Natural killer cell (primary cell): ENCODE measurements at regions not wholly inside any gene's neighbourhood (a gene's known extent, or its start where the extent isn't known, plus 50 kb on each side); places are given as distances from the start of the nearest gene placed in this dataset.

Source experiments
- ATAC-seq, 3 donors: fragments of 150-1000 bp in 2 of 3; fragments of 200-7000 bp in 1 of 3; cut with Tn5 transposase; 1 replicate in 1 of 3; 2 replicates in 2 of 3; pipeline ENCODE4 v1.10.0; 2021; ENCODE audit warnings: mild to moderate bottlenecking in 2 of 3, moderate library complexity in 2 of 3
- DNase-seq, 2 donors: peaks; one replicate each; pipeline versions ENCODE4 v3.0.0 to v3.0.0-alpha.2; 2013 to 2021; ENCODE audit warnings: mixed read lengths in 1 of 2
- H3K27ac ChIP-seq: one replicate; pipeline ENCODE4 v1.5.1; 2013; ENCODE audit warnings: mild to moderate bottlenecking, low read length
- H3K27me3 ChIP-seq: one replicate; pipeline ENCODE4 v1.6.1; 2013; ENCODE audit warnings: low read length; ENCODE audit not compliant: control insufficient read depth, insufficient read depth
- H3K36me3 ChIP-seq: one replicate; pipeline ENCODE4 v1.6.1; 2013; ENCODE audit warnings: low read length; ENCODE audit not compliant: control insufficient read depth, insufficient read depth
- H3K4me1 ChIP-seq: one replicate; pipeline ENCODE4 v1.6.1; 2013; ENCODE audit warnings: low read length; ENCODE audit not compliant: control insufficient read depth, insufficient read depth
- H3K4me3 ChIP-seq: one replicate; pipeline ENCODE4 v1.5.1; 2013; ENCODE audit warnings: low read length
- H3K9me3 ChIP-seq: one replicate; pipeline ENCODE4 v1.6.1; 2013; ENCODE audit warnings: low read length; ENCODE audit not compliant: control insufficient read depth, insufficient read depth
- H3K27ac Mint-ChIP-seq, 2 donors: one replicate each; pipeline ENCODE4 v1.8.0; 2022; ENCODE audit warnings: mild to moderate bottlenecking in 2 of 2, mixed read lengths in 2 of 2, moderate library complexity in 1 of 2
- H3K27me3 Mint-ChIP-seq, 2 donors: one replicate each; pipeline ENCODE4 v1.8.0; 2022; ENCODE audit warnings: low read depth in 2 of 2, mixed read lengths in 2 of 2
- H3K36me3 Mint-ChIP-seq: one replicate; pipeline ENCODE4 v1.8.0; 2022; ENCODE audit warnings: mixed read lengths
- H3K4me1 Mint-ChIP-seq, 2 donors: one replicate each; pipeline ENCODE4 v1.8.0; 2022; ENCODE audit warnings: mixed read lengths in 2 of 2
- H3K4me3 Mint-ChIP-seq: one replicate; pipeline ENCODE4 v1.8.0; 2022; ENCODE audit warnings: mild to moderate bottlenecking, moderate library complexity, mixed read lengths
- H3K9me3 Mint-ChIP-seq, 2 donors: one replicate each; pipeline ENCODE4 v1.8.0; 2022; ENCODE audit warnings: mixed read lengths in 2 of 2
- WGBS: methylation state at CpG from one replicate; pipeline ENCODE4 v1.1.7; 2013; ENCODE audit warnings: missing lambda C conversion rate; ENCODE audit not compliant: insufficient coverage; 5-methylcytosine and 5-hydroxymethylcytosine counted together
- intact Hi-C: fragments of 100-400 bp; cut with micrococcal nuclease; formaldehyde crosslinking; loops from one replicate; pipeline ENCODE4 v1.14.2; 2022
- TF ChIP-seq, protein P1 (sequence below): fragments of 200-600 bp; IDR thresholded peaks from one replicate; pipeline ENCODE4 v1.8.0; 2022; ENCODE audit warnings: antibody characterized with exemption

- no peak overlapping the region for H3K4me3 Mint-ChIP-seq
Measured at GRCh38 chr9:82116556-82116955, 128.0 kb downstream of the SPATA31D1 start.

DNA sequence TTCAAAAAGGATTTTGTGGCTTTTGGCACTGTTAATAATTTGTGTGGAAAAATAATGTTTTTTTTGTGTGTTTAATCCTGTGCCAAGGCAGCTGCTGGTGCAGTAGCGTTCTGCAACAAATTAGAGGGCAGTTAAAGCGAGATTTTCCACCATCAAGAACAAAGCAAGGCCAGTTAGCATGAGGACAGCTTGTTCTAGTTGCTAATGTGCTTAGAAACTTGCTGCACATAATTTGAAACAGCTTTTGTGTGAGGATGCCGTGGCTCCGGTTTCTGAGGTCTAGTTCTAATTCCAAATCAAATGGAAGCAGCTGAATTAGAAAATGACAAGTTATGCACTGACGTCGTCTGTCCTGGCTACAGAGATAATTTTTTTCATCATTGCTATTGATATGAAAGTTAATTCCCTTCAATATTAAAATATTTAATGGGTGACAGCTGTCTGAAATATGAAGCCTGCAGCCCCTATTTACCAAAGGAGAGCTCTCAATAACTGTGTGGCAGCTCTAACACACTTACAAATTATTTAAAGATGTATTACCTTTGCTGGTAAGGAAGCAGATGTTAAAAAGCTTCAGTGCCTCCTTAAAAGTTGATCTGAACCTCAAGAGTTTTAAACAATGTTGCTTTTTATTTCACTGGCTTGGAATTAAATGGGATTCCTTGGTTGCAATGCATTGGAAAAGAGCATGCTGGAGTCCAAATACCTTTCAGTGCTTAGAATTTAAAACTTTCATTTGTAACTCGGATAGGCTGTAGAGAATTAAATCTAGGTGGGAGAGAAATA lies 128.6 kb downstream of the SPATA31D1 start:
- Mint-ChIP-seq H3K27ac (no peak overlapping the region), H3K36me3 (no peaks in the 10 kb centered on the region)
- no peak for DNase-seq

More at GRCh38 chr9:82116556-82116955, 128.0 kb downstream of the SPATA31D1 start:
- Mint-ChIP-seq H3K4me1 (no peaks in the 10 kb centered on the region), H3K9me3 (peaks cover 0 to 2% of the 10 kb centered on the region in 2 donors), H3K27ac (no peak overlapping the region), H3K27me3 (no peaks in the 10 kb centered on the region), H3K36me3 (no peaks in the 10 kb centered on the region)
- intact Hi-C loops, result no loop called here
- DNase-seq (no peak), ATAC-seq (no peak)
- 68% methylated on average over 3 of the region's 3 CpGs for WGBS
- Histone ChIP-seq H3K4me3 (no peak overlapping the region), H3K9me3 (no peaks in the 10 kb centered on the region), H3K27ac (no peak overlapping the region), H3K36me3 (no peaks in the 10 kb centered on the region), H3K27me3 (no peaks in the 10 kb centered on the region), H3K4me1 (no peaks in the 10 kb centered on the region)
- TF ChIP-seq, protein P1, sequence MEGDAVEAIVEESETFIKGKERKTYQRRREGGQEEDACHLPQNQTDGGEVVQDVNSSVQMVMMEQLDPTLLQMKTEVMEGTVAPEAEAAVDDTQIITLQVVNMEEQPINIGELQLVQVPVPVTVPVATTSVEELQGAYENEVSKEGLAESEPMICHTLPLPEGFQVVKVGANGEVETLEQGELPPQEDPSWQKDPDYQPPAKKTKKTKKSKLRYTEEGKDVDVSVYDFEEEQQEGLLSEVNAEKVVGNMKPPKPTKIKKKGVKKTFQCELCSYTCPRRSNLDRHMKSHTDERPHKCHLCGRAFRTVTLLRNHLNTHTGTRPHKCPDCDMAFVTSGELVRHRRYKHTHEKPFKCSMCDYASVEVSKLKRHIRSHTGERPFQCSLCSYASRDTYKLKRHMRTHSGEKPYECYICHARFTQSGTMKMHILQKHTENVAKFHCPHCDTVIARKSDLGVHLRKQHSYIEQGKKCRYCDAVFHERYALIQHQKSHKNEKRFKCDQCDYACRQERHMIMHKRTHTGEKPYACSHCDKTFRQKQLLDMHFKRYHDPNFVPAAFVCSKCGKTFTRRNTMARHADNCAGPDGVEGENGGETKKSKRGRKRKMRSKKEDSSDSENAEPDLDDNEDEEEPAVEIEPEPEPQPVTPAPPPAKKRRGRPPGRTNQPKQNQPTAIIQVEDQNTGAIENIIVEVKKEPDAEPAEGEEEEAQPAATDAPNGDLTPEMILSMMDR, result no peak

GRCh38 chr9:82122731-82123130 lies 134.2 kb downstream of the SPATA31D1 start:
- H3K27ac Mint-ChIP-seq, result no peak overlapping the region
- intact Hi-C loops, result no loop called here
- H3K27ac ChIP-seq, result no peak overlapping the region
- H3K4me1 ChIP-seq, result no peaks in the 10 kb centered on the region
- no peaks in the 10 kb centered on the region for H3K9me3 ChIP-seq
- DNase-seq, result no peak
- H3K9me3 Mint-ChIP-seq, result no peaks in the 10 kb centered on the region
- H3K36me3 Mint-ChIP-seq, result no peaks in the 10 kb centered on the region
- no peaks in the 10 kb centered on the region for H3K27me3 ChIP-seq
- no peaks in the 10 kb centered on the region for H3K4me1 Mint-ChIP-seq
- TF ChIP-seq, protein P1, result no peak
- H3K27me3 Mint-ChIP-seq, result no peaks in the 10 kb centered on the region
- no peak overlapping the region for H3K4me3 ChIP-seq
- H3K36me3 ChIP-seq, result no peaks in the 10 kb centered on the region
- no peak overlapping the region for H3K4me3 Mint-ChIP-seq
- ATAC-seq, result no peak

More for the DNA sequence above, 128.6 kb downstream of the SPATA31D1 start:
- Histone ChIP-seq H3K4me1 (no peaks in the 10 kb centered on the region), H3K9me3 (no peaks in the 10 kb centered on the region), H3K36me3 (no peaks in the 10 kb centered on the region), H3K27me3 (no peaks in the 10 kb centered on the region), H3K27ac (no peak overlapping the region), H3K4me3 (no peak overlapping the region)
- H3K9me3 Mint-ChIP-seq, result peaks cover 0 to 2% of the 10 kb centered on the region in 2 donors
- H3K4me3 Mint-ChIP-seq, result no peak overlapping the region
- TF ChIP-seq, protein P1, result no peak
- intact Hi-C loops, result no loop called here
- no peaks in the 10 kb centered on the region for H3K4me1 Mint-ChIP-seq
- H3K27me3 Mint-ChIP-seq, result no peaks in the 10 kb centered on the region
- 89% methylated on average over 7 of the region's 7 CpGs for WGBS
- no peak for ATAC-seq

- Mint-ChIP-seq H3K36me3 (no peaks in the 10 kb centered on the region), H3K27ac (no peak overlapping the region), H3K4me3 (no peak overlapping the region), H3K4me1 (no peaks in the 10 kb centered on the region), H3K27me3 (no peaks in the 10 kb centered on the region), H3K9me3 (no peaks in the 10 kb centered on the region)
- TF ChIP-seq, protein P1, result no peak
- no CpG with 5 or more reads among the region's 3 CpGs for WGBS
- Histone ChIP-seq H3K27ac (no peak overlapping the region), H3K4me1 (no peaks in the 10 kb centered on the region), H3K27me3 (no peaks in the 10 kb centered on the region), H3K36me3 (no peaks in the 10 kb centered on the region), H3K4me3 (no peak overlapping the region), H3K9me3 (no peaks in the 10 kb centered on the region)
- DNase-seq, result no peak
- ATAC-seq, result no peak
- intact Hi-C loops, result no loop called here
Measured at GRCh38 chr9:82124090-82124489, 135.5 kb downstream of the SPATA31D1 start.
